Hepatocyte (in vitro differentiated cells): ENCODE measurements at regions not wholly inside any gene's neighbourhood (a gene's known extent, or its start where the extent isn't known, plus 50 kb on each side); places are given as distances from the start of the nearest gene placed in this dataset.

Source experiments
- DNase-seq: peaks from one replicate; pipeline ENCODE4 v3.0.0-alpha.2; 2016; ENCODE audit warnings: low spot score
- H2AFZ ChIP-seq: fragments of 200-600 bp; sonication (generic); 2 replicates; pipeline ENCODE4 v1.6.0; 2016; ENCODE audit warnings: antibody characterized with exemption, mild to moderate bottlenecking
- H3K27ac ChIP-seq: fragments of 200-600 bp; sonication (generic); 2 replicates; pipeline ENCODE4 v1.5.1; 2016; ENCODE audit warnings: mild to moderate bottlenecking
- H3K27me3 ChIP-seq: fragments of 200-600 bp; sonication (generic); 2 replicates; pipeline ENCODE4 v1.6.1; 2016
- H3K36me3 ChIP-seq: fragments of 200-600 bp; sonication (generic); replicated peaks from 2 replicates; pipeline ENCODE4 v1.5.1; 2016; ENCODE audit warnings: low read depth; ENCODE audit not compliant: insufficient read depth
- H3K4me1 ChIP-seq: fragments of 200-600 bp; sonication (generic); 2 replicates; pipeline ENCODE4 v1.5.1; 2016; ENCODE audit warnings: mild to moderate bottlenecking, moderate library complexity; ENCODE audit not compliant: insufficient read depth
- H3K4me2 ChIP-seq: fragments of 200-600 bp; sonication (generic); 2 replicates; pipeline ENCODE4 v1.6.0; 2016
- H3K4me3 ChIP-seq: fragments of 200-600 bp; sonication (generic); 2 replicates; pipeline ENCODE4 v1.5.1; 2016; ENCODE audit warnings: mild to moderate bottlenecking
- H3K79me2 ChIP-seq: fragments of 200-600 bp; sonication (generic); 2 replicates; pipeline ENCODE4 v1.6.0; 2017; ENCODE audit warnings: mild to moderate bottlenecking
- H3K9me2 ChIP-seq: fragments of 200-600 bp; sonication (generic); replicated peaks from 2 replicates; pipeline ENCODE4 v1.6.0; 2017; ENCODE audit warnings: mild to moderate bottlenecking; ENCODE audit not compliant: insufficient read depth
- H3K9me3 ChIP-seq: fragments of 200-600 bp; sonication (generic); 2 replicates; pipeline ENCODE4 v1.5.1; 2016; ENCODE audit warnings: low read depth, mild to moderate bottlenecking
- H4K20me1 ChIP-seq: fragments of 200-600 bp; sonication (generic); 2 replicates; pipeline ENCODE4 v1.6.0; 2016; ENCODE audit warnings: mild to moderate bottlenecking; ENCODE audit not compliant: insufficient read depth, poor library complexity, severe bottlenecking
- CTCF ChIP-seq: fragments of 200-600 bp; sonication (generic); IDR thresholded peaks from 2 replicates; pipeline ENCODE4 v1.5.1; 2016; ENCODE audit warnings: antibody characterized with exemption, mild to moderate bottlenecking; ENCODE audit not compliant: poor library complexity
- EZH2 ChIP-seq: fragments of 200-600 bp; sonication (generic); IDR thresholded peaks from 2 replicates; pipeline ENCODE4 v1.6.1; 2016; ENCODE audit warnings: antibody characterized with exemption, mild to moderate bottlenecking, borderline replicate concordance
- EZH2phosphoT487 ChIP-seq: fragments of 200-600 bp; sonication (generic); IDR thresholded peaks from one replicate; pipeline ENCODE4 v1.6.1; 2018; ENCODE audit warnings: antibody characterized with exemption, mild to moderate bottlenecking, low read depth, moderate library complexity; ENCODE audit not compliant: unreplicated experiment, severe bottlenecking
- WGBS: methylation state at CpG from one replicate; pipeline ENCODE4 v1.1.6; 2016; ENCODE audit warnings: low lambda C conversion rate; ENCODE audit errors: missing lambda C conversion rate; 5-methylcytosine and 5-hydroxymethylcytosine counted together

- H3K9me2 ChIP-seq = no peaks in the 10 kb centered on the region
- no peak overlapping the region for H3K4me3 ChIP-seq
- DNase-seq = peak; percentile 22
- no peaks in the 10 kb centered on the region for H3K36me3 ChIP-seq
- no peaks in the 10 kb centered on the region for H3K27me3 ChIP-seq
- no peak overlapping the region for H2AFZ ChIP-seq
- no peaks in the 10 kb centered on the region for H4K20me1 ChIP-seq
- 45% methylated on average over 4 of the region's 4 CpGs for WGBS
- no peaks in the 10 kb centered on the region for H3K79me2 ChIP-seq
- TF ChIP-seq EZH2phosphoT487 (no peak), CTCF (no peak), EZH2 (no peak)
- H3K27ac ChIP-seq = peak overlapping the region; percentile 71
- H3K9me3 ChIP-seq = no peaks in the 10 kb centered on the region
- H3K4me1 ChIP-seq = peaks cover 5% of the 10 kb centered on the region
- H3K4me2 ChIP-seq = no peak overlapping the region
These were observed 271.4 kb upstream of the MAN1A1 start for GRCh38 chr6:119620846-119621555.

GRCh38 chr6:119614138-119614537 is 264.6 kb upstream of the MAN1A1 start:
- H3K27me3 ChIP-seq = no peaks in the 10 kb centered on the region
- no peaks in the 10 kb centered on the region for H3K36me3 ChIP-seq
- no peak overlapping the region for H3K27ac ChIP-seq

GRCh38 chr6:119612911-119613381 is 263.4 kb upstream of the MAN1A1 start:
- H2AFZ ChIP-seq = no peak overlapping the region
- H3K27me3 ChIP-seq = no peaks in the 10 kb centered on the region
- H3K27ac ChIP-seq = no peak overlapping the region
- no peaks in the 10 kb centered on the region for H3K9me2 ChIP-seq
- no peak overlapping the region for H3K4me2 ChIP-seq
- H4K20me1 ChIP-seq = no peaks in the 10 kb centered on the region
- no peak for TF ChIP-seq EZH2phosphoT487
- no peak for TF ChIP-seq CTCF
- TF ChIP-seq EZH2 = no peak
- no peaks in the 10 kb centered on the region for H3K4me1 ChIP-seq
- no peaks in the 10 kb centered on the region for H3K36me3 ChIP-seq
- no peaks in the 10 kb centered on the region for H3K79me2 ChIP-seq
- H3K4me3 ChIP-seq = no peak overlapping the region
- DNase-seq = no peak
- H3K9me3 ChIP-seq = no peaks in the 10 kb centered on the region

More at GRCh38 chr6:119614138-119614537, 264.6 kb upstream of the MAN1A1 start:
- TF ChIP-seq EZH2 (no peak), CTCF (no peak), EZH2phosphoT487 (no peak)
- Histone ChIP-seq H3K79me2 (no peaks in the 10 kb centered on the region), H3K4me3 (no peak overlapping the region), H2AFZ (no peak overlapping the region), H3K4me1 (no peaks in the 10 kb centered on the region), H3K9me2 (no peaks in the 10 kb centered on the region), H4K20me1 (no peaks in the 10 kb centered on the region), H3K4me2 (no peak overlapping the region), H3K9me3 (no peaks in the 10 kb centered on the region)
- DNase-seq = no peak
- 75% methylated on average over 1 of the region's 1 CpG for WGBS
